ENCODE measurements at regions not wholly inside any gene's neighbourhood (a gene's known extent, or its start where the extent isn't known, plus 50 kb on each side); places are given as distances from the start of the nearest gene placed in this dataset.

- in situ Hi-C loops (cut with HindIII; ENCODE audit: low sequenced_read_pairs): no loop called here
These were observed 170.3 kb upstream of the BMP4 start for GRCh38 chr14:54126947-54127346.

GRCh38 chr14:54127526-54127925 is 170.9 kb upstream of the BMP4 start:
- in situ Hi-C loops (cut with HindIII; ENCODE audit: low sequenced_read_pairs): no loop called here

GRCh38 chr14:54129850-54130640 is 173.4 kb upstream of the BMP4 start:
- in situ Hi-C loops (cut with HindIII; ENCODE audit: low sequenced_read_pairs): no loop called here

GRCh38 chr14:54132496-54132895 is 175.9 kb upstream of the BMP4 start:
- in situ Hi-C loops (cut with HindIII; ENCODE audit: low sequenced_read_pairs): no loop called here

- in situ Hi-C loops (cut with HindIII; ENCODE audit: low sequenced_read_pairs): no loop called here
These were observed 177.3 kb upstream of the BMP4 start for GRCh38 chr14:54133896-54134295.

GRCh38 chr14:54135804-54136280 is 179.2 kb upstream of the BMP4 start:
- in situ Hi-C loops (cut with HindIII; ENCODE audit: low sequenced_read_pairs): no loop called here

- in situ Hi-C loops (cut with HindIII; ENCODE audit: low sequenced_read_pairs): no loop called here
These were observed 180.4 kb upstream of the BMP4 start for GRCh38 chr14:54136894-54137613.

GRCh38 chr14:54137614-54137961 is 181.0 kb upstream of the BMP4 start:
- in situ Hi-C loops (cut with HindIII; ENCODE audit: low sequenced_read_pairs): no loop called here

GRCh38 chr14:54138024-54138353 is 181.4 kb upstream of the BMP4 start:
- in situ Hi-C loops (cut with HindIII; ENCODE audit: low sequenced_read_pairs): no loop called here

- in situ Hi-C loops (cut with HindIII; ENCODE audit: low sequenced_read_pairs): no loop called here
These were observed 181.9 kb upstream of the BMP4 start for GRCh38 chr14:54138354-54139038.

- in situ Hi-C loops (cut with HindIII; ENCODE audit: low sequenced_read_pairs): no loop called here
These were observed 183.9 kb upstream of the BMP4 start for GRCh38 chr14:54140551-54140950.

GRCh38 chr14:54146601-54147000 is 190.0 kb upstream of the BMP4 start:
- in situ Hi-C loops (cut with HindIII; ENCODE audit: low sequenced_read_pairs): no loop called here

- in situ Hi-C loops (cut with HindIII; ENCODE audit: low sequenced_read_pairs): no loop called here
These were observed 190.7 kb upstream of the BMP4 start for GRCh38 chr14:54147282-54147681.

GRCh38 chr14:54147758-54148157 is 191.1 kb upstream of the BMP4 start:
- in situ Hi-C loops (cut with HindIII; ENCODE audit: low sequenced_read_pairs): no loop called here

GRCh38 chr14:54148251-54148650 is 191.6 kb upstream of the BMP4 start:
- in situ Hi-C loops (cut with HindIII; ENCODE audit: low sequenced_read_pairs): no loop called here

GRCh38 chr14:54152351-54152750 is 195.7 kb upstream of the BMP4 start:
- in situ Hi-C loops (cut with HindIII; ENCODE audit: low sequenced_read_pairs): no loop called here

- in situ Hi-C loops (cut with HindIII; ENCODE audit: low sequenced_read_pairs): no loop called here
These were observed 209.7 kb upstream of the BMP4 start for GRCh38 chr14:54166049-54166950.

GRCh38 chr14:54168489-54168888 is 211.9 kb upstream of the BMP4 start:
- in situ Hi-C loops (cut with HindIII; ENCODE audit: low sequenced_read_pairs): no loop called here

- in situ Hi-C loops (cut with HindIII; ENCODE audit: low sequenced_read_pairs): no loop called here
These were observed 212.8 kb upstream of the BMP4 start for GRCh38 chr14:54169254-54169924.

- in situ Hi-C loops (cut with HindIII; ENCODE audit: low sequenced_read_pairs): no loop called here
These were observed 213.7 kb upstream of the BMP4 start for GRCh38 chr14:54170301-54170700.

Data from DLD1 (cell line).